ENCODE measurements at regions not wholly inside any gene's neighbourhood (a gene's known extent, or its start where the extent isn't known, plus 50 kb on each side); places are given as distances from the start of the nearest gene placed in this dataset.

GRCh38 chr2:81984969-81985637 lies 1680.6 kb upstream of the LRRTM1 start:
- no peak for DNase-seq

DNA sequence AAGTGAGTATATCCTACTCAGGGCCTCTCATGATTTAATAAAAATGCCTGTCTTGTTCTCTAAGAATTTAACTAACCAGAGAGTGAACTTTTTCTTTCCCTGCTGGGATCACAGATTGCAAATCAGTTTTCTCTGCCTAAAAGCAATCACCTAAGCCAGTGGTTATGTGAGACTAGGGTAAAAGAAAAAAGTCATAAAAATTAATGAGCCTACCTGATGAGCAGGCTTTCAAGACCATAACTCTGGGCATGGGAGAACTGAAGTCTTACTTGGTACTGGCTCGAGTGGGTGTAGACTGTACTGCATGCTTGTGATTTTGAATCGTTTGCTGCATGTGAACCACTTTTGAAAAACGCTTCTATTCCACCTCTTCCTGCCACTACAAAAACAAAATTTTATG lies 1677.0 kb upstream of the LRRTM1 start:
- DNase-seq = no peak

- DNase-seq = no peak
Measured at GRCh38 chr2:81979086-81979485, 1674.5 kb upstream of the LRRTM1 start.

DNA sequence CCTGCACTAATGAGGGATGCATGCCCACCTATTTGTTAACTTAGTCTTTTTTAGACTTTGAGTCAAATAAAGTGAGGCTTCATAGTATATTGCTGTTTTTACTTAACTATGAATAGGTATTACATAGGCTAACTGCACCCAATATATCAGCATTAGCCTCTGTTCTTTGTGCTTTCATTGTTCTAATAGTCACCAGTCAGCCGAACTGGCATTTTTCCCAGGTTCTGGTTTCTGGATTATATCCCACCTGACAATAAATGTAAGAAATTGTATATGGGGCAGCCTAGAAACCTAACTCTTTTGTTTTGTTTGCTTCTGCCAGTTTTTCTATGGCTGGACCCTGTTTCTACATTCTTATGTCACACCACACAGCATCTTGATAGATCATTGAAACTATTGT lies 1672.4 kb upstream of the LRRTM1 start:
- no peak for DNase-seq

GRCh38 chr2:81974216-81974615 lies 1669.7 kb upstream of the LRRTM1 start:
- no peak for DNase-seq

GRCh38 chr2:81942876-81943275 lies 1638.3 kb upstream of the LRRTM1 start:
- DNase-seq = no peak

DNA sequence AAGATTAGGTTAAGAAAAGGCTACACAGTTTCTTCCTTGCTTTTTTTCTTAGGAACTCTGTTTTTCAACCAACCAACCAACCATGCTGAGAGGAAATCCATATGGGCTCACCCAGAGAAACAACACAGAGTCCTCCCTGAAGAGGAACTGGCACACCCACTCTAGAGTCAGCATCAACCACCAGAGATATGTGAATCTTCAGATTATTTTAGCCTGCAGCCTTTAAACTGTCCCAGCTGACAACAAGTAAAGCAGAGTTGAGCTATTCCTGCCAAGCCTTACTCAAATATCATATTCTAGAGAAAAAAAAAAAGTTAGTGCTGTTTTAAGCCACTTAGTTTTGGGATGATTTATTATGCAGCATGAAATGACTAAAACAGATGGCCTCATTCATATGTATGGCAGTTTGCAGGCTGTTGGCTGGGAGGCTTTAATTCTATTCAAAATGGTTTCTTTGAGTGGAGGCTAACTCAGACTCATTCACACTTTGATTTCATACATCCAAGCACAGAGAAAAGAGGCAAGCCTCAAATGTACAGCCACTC lies 1637.7 kb upstream of the LRRTM1 start:
- no peak for DNase-seq

- DNase-seq = no peak
Measured at GRCh38 chr2:81940266-81940955, 1635.9 kb upstream of the LRRTM1 start.

DNA sequence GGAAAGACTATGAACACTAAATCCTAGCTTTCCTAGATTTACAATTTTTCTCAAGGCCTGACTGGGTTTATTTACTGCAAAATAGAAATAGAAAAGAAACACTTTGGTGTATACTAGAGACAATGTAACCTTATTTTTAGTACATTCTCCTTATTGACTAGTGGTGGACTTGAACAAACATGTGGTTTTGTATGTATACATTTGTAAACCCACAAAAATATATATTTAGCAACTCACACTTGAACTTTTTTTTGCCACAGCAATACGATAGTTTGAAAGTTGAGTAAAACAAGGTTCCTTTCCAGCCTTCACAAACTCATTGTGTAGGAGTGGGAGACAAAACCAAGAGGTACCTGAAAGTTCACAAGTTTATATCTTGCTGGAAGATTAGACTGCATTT lies 1633.4 kb upstream of the LRRTM1 start:
- DNase-seq = no peak

DNA sequence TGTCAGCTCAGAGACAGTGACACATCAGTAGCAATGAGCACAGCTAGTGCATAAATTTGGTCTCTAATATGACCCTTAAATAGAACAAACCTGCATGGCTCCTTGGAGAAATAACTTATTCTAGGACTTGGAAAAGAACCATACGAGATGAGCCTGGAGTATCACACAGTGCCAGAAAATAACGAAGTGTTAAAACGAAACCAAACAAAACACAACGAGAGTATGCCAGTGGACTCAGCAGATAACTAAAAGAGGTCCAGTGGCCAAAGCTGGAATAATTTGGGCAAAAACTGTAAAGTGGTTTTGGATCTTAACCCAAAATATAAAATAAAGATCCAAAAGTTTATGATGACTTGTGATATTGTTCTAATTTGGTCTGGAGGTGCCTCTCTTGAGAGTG lies 1599.0 kb upstream of the LRRTM1 start:
- no peak for DNase-seq

GRCh38 chr2:81901017-81901416 lies 1596.5 kb upstream of the LRRTM1 start:
- DNase-seq = no peak

DNA sequence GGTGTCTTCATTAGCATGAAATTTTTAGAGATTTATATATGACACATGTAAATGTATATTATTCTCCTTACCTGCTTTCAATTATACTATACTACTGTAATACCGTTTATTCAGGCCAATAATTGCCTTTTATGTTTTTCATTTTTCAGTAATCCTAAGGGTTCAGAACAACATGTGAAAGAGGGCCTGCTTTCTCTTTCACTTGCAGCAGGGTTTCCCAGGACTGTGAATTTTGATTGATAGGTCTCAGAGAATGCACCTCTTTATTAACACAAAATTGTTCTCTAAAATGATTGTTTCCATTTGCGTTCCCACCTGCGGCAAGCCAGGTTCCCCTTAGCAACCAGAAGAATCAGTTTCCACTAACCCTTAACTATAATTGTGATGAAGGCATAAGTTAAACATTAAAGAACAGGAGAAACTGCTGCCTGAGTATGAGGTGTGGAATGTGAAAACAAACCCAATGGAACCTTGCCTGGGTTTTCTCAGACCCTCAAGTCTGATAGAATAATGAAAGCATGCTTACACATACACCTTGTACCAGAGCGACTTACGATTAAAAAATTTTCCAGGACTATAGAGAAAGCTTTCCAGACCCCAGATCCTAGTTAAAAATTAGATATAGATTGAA lies 1591.2 kb upstream of the LRRTM1 start:
- no peak for DNase-seq

DNA sequence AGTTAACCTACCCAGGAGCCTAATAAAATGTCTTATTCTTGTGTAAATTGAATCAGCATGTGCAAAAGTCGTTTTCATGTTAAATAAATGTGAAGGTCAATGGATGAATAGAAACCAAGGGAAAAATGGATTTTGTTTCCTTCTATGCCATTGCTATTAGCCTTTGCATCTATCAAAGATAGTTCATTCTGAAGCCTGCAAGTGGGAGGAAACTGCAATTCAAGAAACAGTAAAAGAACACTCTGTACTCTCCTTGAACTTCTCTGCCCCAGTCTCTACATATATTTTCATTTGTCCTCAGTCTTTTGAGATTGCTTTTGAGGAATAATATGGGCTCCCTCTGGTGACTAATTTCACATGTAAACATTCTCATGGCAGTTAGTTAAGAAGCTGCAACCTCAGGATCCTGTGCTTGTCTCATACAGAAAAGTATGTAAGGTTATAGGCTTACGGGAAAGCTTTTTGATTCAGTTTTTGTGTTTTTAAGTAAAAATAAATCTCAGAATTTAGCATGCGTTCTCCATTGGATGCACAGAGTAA lies 1590.0 kb upstream of the LRRTM1 start:
- no peak for DNase-seq

DNA sequence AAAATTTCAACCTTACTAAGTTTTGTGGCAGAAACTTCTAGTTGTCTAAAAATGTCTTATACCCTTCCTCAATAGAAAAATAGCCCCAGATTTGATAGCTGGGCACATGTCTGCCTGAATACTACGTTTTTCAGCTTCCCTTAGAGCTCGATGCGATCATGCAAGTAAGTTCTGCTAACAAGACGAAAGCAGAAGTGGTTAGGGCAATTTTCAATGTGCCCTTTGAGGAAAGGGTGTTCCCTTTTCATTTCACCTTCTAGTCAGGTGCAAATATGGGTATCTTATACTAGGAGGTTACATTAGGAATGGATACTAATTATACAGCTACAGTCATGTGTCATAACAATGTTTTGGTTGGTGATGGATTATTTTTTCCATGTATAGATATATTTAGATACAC lies 1572.1 kb upstream of the LRRTM1 start:
- no peak for DNase-seq

DNA sequence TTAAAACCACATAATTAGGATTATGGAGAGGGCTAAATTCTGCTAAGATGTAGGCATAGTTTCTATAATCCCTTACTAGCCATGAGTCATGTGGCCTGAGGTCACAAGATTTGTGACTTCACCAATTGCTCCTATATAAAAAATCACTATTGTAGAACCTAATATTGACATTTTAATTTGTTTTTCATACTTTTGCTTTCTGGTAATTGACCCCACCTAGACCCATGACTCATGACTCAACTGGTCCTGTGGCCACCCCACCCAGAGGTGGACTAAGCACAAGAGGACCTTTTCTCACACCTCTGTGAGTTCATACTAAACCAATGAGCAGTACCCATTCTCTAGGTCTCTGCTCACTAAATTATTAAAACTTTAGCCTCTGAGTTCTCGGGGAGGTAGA lies 1567.5 kb upstream of the LRRTM1 start:
- DNase-seq = no peak

GRCh38 chr2:81870119-81870518 lies 1565.6 kb upstream of the LRRTM1 start:
- no peak for DNase-seq

- no peak for DNase-seq
Measured at GRCh38 chr2:81858998-81859397, 1554.4 kb upstream of the LRRTM1 start.

GRCh38 chr2:81853341-81853740 lies 1548.8 kb upstream of the LRRTM1 start:
- DNase-seq = no peak

DNA sequence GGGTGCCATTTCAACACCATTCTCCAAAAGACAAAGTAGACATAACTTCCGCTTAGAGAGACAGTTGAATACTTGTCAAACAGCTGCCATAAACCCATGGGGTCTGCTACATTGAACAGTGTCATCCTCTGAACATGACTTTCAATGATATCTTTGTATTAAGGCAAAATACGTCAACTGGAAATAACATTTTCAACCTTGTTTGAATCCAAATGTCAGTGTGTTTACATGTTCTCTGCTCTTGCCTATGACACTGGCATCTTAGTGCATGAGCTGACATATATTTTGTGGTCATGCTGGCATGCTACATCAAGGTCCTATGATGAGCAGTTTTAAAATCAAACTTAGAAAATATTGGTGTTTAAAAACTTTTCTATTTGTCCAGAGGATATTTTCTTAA lies 1548.1 kb upstream of the LRRTM1 start:
- no peak for DNase-seq

- no peak for DNase-seq
Measured at GRCh38 chr2:81839780-81840179, 1535.2 kb upstream of the LRRTM1 start.

DNA sequence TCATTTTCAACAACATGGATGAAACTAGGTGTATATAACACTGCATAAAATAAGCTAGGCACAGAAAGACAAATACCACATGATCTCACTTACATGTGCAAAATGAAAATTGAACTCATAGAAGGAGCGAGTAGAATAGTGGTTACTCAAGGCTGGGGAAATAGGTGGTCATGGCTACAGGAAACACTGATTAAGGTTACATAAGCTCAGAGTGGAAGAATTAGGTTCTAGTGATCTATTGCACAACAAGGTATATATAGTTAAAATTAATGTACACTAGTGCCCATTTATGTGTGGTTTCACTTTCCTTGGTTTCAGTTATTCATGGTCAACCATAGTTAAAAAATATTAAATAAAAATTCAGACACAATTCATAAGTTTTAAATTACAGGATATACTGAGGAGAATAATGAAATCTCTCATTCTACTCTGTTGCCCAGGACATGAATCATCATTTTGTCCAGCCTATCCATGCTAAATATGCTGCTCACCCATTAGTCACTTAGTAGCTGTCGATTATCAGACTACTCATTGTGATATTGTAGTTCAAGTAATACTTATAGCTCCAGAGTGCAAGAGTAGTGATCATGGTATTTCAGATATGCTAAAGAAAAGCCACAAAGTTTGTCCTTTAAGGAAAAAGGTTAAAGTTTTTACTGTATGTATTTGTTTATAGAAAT lies 1530.9 kb upstream of the LRRTM1 start:
- no peak for DNase-seq

DNA sequence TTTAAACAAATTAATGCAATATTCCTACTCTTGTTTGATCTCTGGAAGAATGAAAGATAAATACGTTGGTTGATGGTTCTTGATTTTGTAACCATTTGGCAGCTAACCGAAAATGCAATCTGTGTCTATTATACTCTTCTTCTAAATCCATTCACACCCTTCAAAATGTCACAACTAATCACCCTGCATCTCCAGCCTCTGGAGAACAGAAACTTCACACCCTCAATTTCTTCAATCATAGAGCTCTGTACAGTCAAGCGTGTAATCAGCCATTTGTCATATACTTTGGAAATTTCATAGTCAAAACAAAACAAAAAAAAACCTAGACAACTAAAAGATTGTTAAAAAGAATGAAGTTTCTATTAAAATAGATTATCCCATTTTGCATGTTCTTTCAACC lies 1482.3 kb upstream of the LRRTM1 start:
- DNase-seq = no peak

- DNase-seq = no peak
Measured at GRCh38 chr2:81767187-81767912, 1462.8 kb upstream of the LRRTM1 start.
